Osteoblast (primary cell): ENCODE measurements at regions not wholly inside any gene's neighbourhood (a gene's known extent, or its start where the extent isn't known, plus 50 kb on each side); places are given as distances from the start of the nearest gene placed in this dataset.

Source experiments
- DNase-seq: peaks from one replicate; pipeline ENCODE4 v3.0.0; 2011; ENCODE audit warnings: low spot score, mixed read lengths; ENCODE audit not compliant: insufficient read length; ENCODE audit errors: missing footprints
- H2AFZ ChIP-seq: 2 replicates; pipeline ENCODE4 v1.6.0; 2011; ENCODE audit warnings: mild to moderate bottlenecking, low read length
- H3K27ac ChIP-seq: 2 replicates; pipeline ENCODE4 v1.5.1; 2011; ENCODE audit warnings: mild to moderate bottlenecking, low read depth, low read length, moderate library complexity
- H3K27me3 ChIP-seq: 2 replicates; pipeline ENCODE4 v1.6.0; 2012; ENCODE audit warnings: mild to moderate bottlenecking, control low read depth, inconsistent platforms, low read length, moderate library complexity; ENCODE audit not compliant: insufficient read depth
- H3K36me3 ChIP-seq: 2 replicates; pipeline ENCODE4 v1.5.1; 2011; ENCODE audit warnings: mild to moderate bottlenecking, low read length, control low read depth, moderate library complexity; ENCODE audit not compliant: insufficient read depth
- H3K4me1 ChIP-seq: 2 replicates; pipeline ENCODE4 v1.5.1; 2011; ENCODE audit warnings: mild to moderate bottlenecking, low read length, control low read depth, moderate library complexity; ENCODE audit not compliant: insufficient read depth
- H3K4me2 ChIP-seq: 2 replicates; pipeline ENCODE4 v1.6.0; 2011; ENCODE audit warnings: mild to moderate bottlenecking, low read length; ENCODE audit not compliant: insufficient read depth
- H3K4me3 ChIP-seq: fragments of 200-600 bp; sonication (generic); 3 replicates; pipeline ENCODE4 v1.5.1; 2012; ENCODE audit warnings: mild to moderate bottlenecking, low read length, inconsistent platforms; ENCODE audit not compliant: insufficient read depth
- H3K79me2 ChIP-seq: 2 replicates; pipeline ENCODE4 v1.6.0; 2012; ENCODE audit warnings: mild to moderate bottlenecking, low read length, control low read depth, inconsistent platforms; ENCODE audit not compliant: insufficient read depth
- H3K9me3 ChIP-seq: 2 replicates; pipeline ENCODE4 v1.5.1; 2011; ENCODE audit warnings: low read depth, low read length, control low read depth
- H4K20me1 ChIP-seq: 2 replicates; pipeline ENCODE4 v1.6.0; 2012; ENCODE audit warnings: mild to moderate bottlenecking, low read length, control low read depth; ENCODE audit not compliant: insufficient read depth
- TF ChIP-seq, protein P1 (sequence below): IDR thresholded peaks from 2 replicates; pipeline ENCODE4 v1.5.1; 2011; ENCODE audit warnings: mild to moderate bottlenecking, low read depth, low read length, moderate library complexity; ENCODE audit errors: extremely low read depth

DNA sequence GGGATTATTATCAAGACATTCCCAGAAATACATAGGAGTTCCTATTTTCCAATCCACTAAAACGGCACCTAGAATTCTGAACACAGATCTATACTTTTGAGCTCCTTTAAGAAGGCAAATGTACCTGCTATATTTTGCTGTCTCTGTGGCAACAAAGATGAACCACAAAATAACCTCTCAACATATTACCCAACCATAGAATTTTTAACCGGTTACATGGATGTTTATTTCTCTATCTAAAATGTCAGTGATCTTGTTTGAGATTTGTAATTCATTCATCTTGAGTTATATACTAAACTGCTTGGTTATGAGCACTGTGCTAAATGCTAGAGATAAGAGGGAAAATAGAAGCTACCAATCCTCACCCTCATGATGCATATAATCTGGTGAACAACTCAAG is 117.5 kb upstream of the HMGCLL1 start:
- Histone ChIP-seq H3K4me1 (no peaks in the 10 kb centered on the region), H3K4me3 (no peak overlapping the region), H3K4me2 (no peak overlapping the region), H3K36me3 (no peaks in the 10 kb centered on the region), H3K9me3 (no peaks in the 10 kb centered on the region), H3K27ac (no peak overlapping the region), H2AFZ (no peak overlapping the region), H4K20me1 (no peaks in the 10 kb centered on the region), H3K79me2 (no peaks in the 10 kb centered on the region), H3K27me3 (no peaks in the 10 kb centered on the region)
- TF ChIP-seq, protein P1, sequence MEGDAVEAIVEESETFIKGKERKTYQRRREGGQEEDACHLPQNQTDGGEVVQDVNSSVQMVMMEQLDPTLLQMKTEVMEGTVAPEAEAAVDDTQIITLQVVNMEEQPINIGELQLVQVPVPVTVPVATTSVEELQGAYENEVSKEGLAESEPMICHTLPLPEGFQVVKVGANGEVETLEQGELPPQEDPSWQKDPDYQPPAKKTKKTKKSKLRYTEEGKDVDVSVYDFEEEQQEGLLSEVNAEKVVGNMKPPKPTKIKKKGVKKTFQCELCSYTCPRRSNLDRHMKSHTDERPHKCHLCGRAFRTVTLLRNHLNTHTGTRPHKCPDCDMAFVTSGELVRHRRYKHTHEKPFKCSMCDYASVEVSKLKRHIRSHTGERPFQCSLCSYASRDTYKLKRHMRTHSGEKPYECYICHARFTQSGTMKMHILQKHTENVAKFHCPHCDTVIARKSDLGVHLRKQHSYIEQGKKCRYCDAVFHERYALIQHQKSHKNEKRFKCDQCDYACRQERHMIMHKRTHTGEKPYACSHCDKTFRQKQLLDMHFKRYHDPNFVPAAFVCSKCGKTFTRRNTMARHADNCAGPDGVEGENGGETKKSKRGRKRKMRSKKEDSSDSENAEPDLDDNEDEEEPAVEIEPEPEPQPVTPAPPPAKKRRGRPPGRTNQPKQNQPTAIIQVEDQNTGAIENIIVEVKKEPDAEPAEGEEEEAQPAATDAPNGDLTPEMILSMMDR: no peak
- no peak for DNase-seq

DNA sequence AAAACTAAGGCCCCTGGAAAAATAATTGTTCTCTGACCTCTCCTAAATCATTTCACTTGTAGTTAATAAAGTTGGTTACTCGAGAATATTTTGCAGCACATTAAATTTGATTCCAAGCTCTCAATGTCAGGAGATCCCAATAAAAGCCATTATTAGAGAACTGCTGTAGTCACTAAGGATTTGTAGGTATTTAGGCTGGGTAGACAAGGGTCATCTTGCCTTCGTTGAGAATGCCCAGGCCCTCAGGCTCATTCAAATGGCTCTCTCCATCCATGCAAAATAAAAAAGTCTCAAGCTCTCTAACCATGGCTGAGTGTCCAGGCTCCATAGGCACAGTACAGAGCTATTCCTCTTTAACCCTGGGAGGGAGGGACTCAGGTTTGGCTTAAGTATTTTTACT is 117.0 kb upstream of the HMGCLL1 start:
- H3K4me2 ChIP-seq: no peak overlapping the region
- no peaks in the 10 kb centered on the region for H3K36me3 ChIP-seq
- H3K27me3 ChIP-seq: no peaks in the 10 kb centered on the region
- H4K20me1 ChIP-seq: no peaks in the 10 kb centered on the region
- DNase-seq: no peak
- no peaks in the 10 kb centered on the region for H3K9me3 ChIP-seq
- no peak overlapping the region for H3K27ac ChIP-seq
- TF ChIP-seq, protein P1: no peak
- H3K4me1 ChIP-seq: no peaks in the 10 kb centered on the region
- H3K79me2 ChIP-seq: no peaks in the 10 kb centered on the region
- no peak overlapping the region for H3K4me3 ChIP-seq
- no peak overlapping the region for H2AFZ ChIP-seq

DNA sequence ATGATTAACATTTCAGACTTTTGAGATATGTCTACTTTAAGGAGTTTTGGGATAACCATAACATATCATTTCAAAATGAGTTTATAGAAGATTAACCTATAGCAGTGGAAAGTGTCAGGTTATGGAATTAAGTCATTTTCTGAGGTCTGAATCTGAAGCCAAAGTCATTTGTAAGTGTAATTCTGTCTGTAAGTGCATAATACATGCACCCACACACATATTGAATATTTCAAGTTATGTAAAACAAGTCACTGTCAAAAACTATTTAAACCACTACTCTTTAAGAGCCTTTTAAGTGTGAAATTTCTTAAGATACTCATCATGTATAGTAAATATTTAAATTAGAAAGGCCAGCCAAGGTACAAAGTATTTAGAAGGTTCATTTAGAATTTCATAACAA is 115.8 kb upstream of the HMGCLL1 start:
- Histone ChIP-seq H3K4me1 (no peaks in the 10 kb centered on the region), H3K9me3 (no peaks in the 10 kb centered on the region), H3K27ac (no peak overlapping the region), H3K79me2 (no peaks in the 10 kb centered on the region), H3K36me3 (no peaks in the 10 kb centered on the region), H3K4me3 (no peak overlapping the region), H3K27me3 (no peaks in the 10 kb centered on the region), H4K20me1 (no peaks in the 10 kb centered on the region), H3K4me2 (no peak overlapping the region), H2AFZ (no peak overlapping the region)
- TF ChIP-seq, protein P1: no peak
- no peak for DNase-seq

DNA sequence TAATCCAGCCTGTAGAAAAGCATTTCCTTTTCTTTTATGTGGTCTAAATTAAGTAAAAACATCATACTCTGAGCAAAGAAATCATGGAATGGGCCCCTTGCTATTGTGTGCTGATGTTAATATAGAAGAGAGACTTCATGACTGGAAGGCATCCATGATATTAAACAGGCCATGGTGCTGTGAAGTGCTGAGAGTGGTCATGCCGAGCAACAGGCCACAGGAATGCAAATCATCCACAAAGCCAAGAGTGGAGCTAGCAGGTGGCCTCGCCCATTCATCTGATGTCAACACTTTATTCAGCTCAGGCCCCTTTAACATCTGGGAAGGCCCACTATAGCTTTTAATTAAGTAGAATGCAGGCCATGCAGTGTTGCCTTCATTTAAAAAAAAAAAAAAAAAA is 115.2 kb upstream of the HMGCLL1 start:
- Histone ChIP-seq H3K4me2 (no peak overlapping the region), H4K20me1 (no peaks in the 10 kb centered on the region), H2AFZ (no peak overlapping the region), H3K36me3 (no peaks in the 10 kb centered on the region), H3K9me3 (no peaks in the 10 kb centered on the region), H3K4me3 (no peak overlapping the region), H3K79me2 (no peaks in the 10 kb centered on the region), H3K4me1 (no peaks in the 10 kb centered on the region), H3K27me3 (no peaks in the 10 kb centered on the region), H3K27ac (no peak overlapping the region)
- TF ChIP-seq, protein P1: no peak
- no peak for DNase-seq
